Activated CD8-positive, alpha-beta memory T cell treated with anti-CD3 and anti-CD28 coated beads, Interleukin-2, amount 50 U/mL, for 1 hour (primary cell): ENCODE measurements at regions not wholly inside any gene's neighbourhood (a gene's known extent, or its start where the extent isn't known, plus 50 kb on each side); places are given as distances from the start of the nearest gene placed in this dataset.

ENCODE experiments used
- DNase-seq: peaks from one replicate; pipeline ENCODE4 v3.0.0-alpha.2; 2020; ENCODE audit errors: extremely low read depth

- no peak for DNase-seq
Observed at GRCh38 chr13:50358231-50359040, 343.2 kb downstream of the KCNRG start.

DNA sequence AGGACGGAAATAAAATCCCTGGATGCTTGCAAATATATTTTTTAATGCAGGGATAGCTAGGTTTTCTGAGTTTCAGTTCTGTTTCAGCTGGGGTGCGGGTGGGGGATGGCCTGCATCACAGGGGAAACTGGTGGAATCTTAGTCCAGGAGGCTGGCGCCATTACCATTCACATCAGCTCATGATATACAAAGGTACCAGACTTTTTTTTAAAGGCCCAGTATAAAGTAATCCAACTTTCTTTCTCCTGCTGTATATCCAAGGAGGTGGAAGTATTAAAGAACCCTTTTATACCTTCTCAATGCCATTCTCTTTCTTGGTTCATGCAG, 343.8 kb downstream of the KCNRG start:
- no peak for DNase-seq

GRCh38 chr13:50359779-50360178, 344.5 kb downstream of the KCNRG start:
- no peak for DNase-seq

GRCh38 chr13:50360637-50361036, 345.4 kb downstream of the KCNRG start:
- no peak for DNase-seq

DNA sequence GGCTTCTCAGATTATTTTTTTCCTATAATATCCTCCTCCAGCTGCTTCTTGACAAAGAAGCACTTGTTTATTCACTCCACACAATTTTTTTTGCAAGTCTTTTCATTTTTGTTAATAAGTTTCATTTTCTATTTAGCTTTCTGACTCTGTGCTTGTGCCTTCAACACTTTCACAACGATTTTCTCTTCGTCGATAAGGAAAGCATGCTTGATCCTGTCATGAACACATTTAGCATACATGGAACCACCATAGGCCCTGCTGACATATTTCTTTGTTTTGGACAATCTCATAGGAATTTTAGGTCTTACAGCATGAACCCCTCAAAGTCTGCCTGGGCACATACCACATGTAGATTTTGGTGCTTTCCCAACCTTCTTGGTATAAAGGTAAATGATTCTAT, 346.0 kb downstream of the KCNRG start:
- DNase-seq, result no peak

GRCh38 chr13:50365408-50366391, 350.5 kb downstream of the KCNRG start:
- DNase-seq, result no peak

DNA sequence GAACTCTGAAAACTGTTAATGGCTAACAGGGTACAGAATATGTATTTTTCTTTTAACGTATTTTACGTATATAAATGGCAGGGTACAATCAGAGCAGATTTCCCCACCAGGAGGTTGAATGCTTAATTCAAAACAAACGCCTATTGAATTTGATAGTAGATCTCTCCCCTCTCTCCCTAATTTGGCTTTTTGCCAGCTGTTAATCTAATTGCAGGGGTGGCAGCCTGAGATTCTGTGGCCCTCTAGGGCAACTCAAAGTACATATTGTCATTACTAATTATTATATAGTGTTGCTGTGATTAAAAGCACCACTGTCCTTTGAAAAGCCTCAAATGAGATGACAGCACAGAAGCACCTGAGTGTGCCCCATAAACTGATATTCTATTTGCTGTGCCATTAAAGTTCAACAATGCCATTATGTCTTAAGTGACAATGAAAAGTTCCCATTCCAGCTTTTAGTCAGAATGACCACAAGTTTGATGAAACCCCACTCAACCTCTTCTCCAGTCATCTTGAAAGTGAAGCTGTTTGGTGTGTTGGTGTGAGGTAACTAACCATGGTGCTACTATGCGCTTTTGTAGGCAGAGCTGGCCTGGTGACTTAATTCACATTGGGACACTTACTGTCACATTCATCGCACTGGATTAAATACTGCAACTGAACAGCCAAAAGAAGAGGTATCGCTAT, 351.4 kb downstream of the KCNRG start:
- DNase-seq, result no peak

DNA sequence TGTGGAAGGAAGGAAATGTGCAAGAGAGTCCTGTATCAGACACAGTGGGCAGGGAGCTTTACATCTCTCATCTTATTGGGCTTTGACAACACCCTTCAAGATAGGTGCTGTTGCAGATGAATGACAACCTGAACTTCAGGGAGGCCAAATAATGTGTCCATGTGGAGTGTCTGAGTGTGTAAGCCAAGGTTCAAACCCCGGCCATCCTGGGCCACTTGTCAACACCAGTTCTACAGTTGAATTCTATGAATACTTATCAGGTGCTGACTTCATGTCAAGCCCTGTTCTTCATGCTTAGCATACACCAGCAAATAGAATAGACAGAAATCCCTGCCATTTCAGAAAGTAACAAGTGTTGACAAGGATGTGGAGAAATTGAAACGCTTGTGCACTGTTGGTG, 354.4 kb downstream of the KCNRG start:
- DNase-seq, result no peak

GRCh38 chr13:50370303-50370950, 355.2 kb downstream of the KCNRG start:
- no peak for DNase-seq

DNA sequence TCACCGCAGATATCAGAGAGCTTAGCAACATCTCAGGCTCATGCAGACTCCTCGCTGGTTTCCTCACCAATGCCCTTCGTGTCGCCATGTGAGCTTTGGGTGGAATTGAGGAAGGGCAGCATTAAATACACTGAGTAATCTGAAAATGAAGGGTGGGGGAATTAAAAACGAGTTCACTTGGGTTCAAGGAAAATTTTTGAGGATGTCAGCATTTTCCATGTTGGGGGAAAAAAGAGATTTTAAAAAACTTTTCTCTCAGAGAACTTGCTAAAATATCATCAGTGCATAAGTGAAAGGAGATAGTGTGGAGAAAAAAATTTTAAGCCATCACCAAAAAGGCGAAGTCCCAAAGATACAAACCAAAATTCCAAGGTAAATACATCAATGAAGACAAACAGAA, 359.3 kb downstream of the KCNRG start:
- no peak for DNase-seq

DNA sequence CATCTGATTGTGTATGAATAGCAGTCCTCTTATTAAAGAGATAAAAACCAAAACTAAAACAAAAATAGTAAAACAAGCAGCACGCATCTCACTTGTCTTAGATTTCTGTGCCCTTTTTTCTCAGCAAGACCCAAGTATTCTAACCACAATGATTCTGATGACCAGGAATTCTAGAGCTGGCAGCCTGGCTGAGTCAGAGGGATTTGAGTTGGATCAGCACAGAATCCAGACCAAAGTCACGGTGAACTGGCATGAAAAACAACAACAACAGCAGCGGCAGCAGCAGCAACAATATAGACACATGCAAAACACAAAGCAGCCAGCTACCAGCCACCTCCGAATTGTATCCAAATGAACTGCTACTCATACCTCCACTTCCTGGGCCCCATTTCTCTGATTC, 360.5 kb downstream of the KCNRG start:
- no peak for DNase-seq

DNA sequence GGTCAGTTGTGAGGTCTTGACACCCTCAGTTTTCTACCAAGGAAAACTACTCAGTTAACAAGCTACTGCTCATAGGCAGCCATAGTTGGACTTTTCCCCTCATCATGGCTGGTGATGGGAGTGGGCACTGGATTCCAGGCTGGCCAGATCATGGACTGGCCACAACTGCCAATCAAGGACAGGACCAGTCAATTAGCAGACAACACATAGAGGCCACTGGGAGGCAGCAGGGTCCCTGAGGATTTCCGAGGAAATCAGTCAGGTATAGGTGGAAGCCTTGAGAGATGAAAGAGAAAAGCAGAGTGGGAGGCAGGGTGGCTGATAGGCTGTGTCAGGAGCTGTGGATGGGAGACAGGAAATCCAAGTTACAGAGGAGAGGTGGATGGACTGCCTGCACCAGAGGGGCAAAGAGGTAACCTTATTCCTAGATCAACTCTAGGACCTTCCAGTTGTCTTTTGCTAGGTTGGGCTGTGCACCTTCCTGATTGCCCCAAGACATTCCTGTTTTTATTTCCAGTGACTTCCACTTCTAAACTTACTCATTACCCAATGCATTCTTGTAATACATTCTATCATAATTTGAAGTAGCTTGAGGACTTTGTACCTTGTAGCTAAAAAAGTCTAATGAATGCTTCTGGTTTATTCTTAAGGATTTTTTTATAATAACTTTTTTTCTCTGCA, 361.8 kb downstream of the KCNRG start:
- no peak for DNase-seq

DNA sequence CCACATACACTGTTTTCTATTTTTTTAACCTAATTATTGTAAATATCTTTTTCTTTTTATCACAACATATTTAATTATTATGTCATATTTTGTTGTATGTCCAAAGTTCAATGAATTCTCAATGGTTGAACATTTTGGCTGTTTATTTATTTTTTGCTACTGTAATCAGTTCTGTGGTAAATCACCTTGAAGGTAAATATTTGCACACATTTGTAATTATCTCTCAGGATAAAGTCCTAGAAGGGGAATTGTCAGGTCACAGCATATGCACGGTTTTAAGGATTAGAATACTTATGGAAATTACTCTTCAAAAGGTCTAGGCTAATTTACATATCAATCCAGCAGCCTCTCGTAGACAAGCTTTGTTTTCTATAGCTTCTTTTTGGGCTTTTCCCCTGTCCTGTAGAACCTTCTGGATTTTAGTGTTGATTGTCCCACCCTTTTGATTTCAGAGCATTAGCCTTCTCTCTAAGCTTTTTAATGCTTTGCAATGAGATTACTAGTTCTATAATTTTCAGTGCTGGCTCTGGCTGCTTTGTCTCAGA, 362.6 kb downstream of the KCNRG start:
- no peak for DNase-seq

DNA sequence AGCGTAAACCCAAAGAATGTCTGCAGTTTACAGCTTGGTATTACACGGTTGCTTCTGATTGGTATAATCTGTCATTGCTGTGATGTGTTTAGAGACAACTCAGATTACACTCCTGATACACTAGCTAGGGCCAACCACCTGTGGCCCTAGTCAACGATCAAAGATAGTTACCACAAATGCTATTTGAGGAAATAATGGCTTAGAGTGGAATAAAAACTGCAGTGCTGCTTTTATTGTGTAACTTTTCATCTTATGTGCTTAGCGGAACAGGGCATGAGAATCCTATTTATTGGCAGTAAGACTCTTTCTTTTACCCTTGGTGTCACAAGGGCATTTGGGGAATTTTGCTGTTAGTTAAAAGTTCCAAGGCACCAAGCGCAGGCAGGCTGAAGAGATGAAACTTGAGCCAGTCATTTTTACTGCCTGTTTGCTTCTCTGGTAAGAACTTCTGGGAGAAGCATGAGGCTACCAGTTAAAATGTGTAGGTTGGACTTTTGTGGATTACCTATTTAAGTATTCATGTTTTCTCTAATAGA, 363.3 kb downstream of the KCNRG start:
- no peak for DNase-seq

GRCh38 chr13:50379584-50379983, 364.3 kb downstream of the KCNRG start:
- no peak for DNase-seq

DNA sequence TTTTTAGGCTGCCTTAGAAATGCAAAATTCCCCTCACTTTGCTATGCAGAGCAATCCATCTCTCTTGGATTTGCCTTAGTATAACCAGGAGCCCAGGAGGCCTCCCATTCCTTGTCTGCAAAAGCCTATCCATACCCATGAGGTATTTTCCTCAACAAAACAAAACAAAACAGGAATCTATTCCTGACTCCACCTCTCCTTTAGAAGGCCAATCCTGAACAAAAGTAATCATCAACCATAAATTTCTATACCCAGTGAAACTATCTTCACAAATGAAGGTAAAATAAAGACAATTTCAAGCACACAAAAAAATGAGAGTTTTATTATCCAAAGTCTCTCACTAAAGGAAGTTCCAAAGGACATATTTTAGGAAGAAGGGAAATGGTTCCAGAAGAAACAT, 365.7 kb downstream of the KCNRG start:
- DNase-seq, result no peak

DNA sequence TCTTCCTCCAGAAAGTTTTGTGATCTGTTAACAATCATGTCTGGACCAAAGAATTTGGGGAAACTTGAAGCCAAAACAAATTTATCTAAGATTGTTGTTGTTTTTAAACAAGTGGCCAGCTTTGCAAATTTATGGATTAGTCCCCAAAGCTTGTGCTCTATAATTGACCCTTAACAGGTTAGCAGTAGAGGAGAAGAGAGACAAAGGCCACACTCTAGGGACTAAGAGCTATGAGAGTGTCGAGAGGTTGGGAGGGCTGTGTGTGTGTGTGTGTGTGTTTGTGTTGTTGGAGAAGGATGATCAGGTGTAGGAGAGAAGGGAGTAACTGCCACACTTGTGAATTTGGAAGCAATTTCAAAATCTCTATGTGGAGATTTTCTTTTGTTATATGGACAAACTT, 367.3 kb downstream of the KCNRG start:
- DNase-seq, result no peak

- DNase-seq, result no peak
Observed at GRCh38 chr13:50382951-50383350, 367.7 kb downstream of the KCNRG start.

- DNase-seq, result no peak
Observed at GRCh38 chr13:50384724-50385123, 369.5 kb downstream of the KCNRG start.

DNA sequence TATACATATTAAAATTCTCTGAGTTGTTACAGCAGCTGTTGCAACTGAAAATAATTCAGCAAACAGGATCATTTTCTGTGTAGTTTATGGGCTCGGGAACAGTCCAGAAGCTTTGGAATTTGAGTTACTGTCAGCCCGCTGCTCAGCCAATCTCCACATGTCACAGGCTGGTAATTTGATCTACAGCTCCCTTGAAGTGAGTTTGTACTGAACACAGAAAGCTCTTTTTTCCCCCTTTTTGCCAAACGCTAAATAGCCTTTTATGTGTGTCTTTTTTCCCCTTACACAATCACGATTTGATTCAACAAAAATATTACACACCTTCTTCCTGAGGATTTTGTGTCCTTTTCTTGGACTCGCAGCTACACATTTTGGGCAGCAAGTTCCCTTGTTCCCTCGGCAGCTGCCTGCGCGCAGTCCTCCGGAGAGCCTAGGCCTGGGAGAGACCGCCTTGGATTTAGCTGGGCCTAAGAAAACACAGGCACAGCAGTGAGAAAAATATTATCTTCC, 371.4 kb downstream of the KCNRG start:
- DNase-seq, result no peak
